GM12878 (cell line): ENCODE measurements at regions not wholly inside any gene's neighbourhood (a gene's known extent, or its start where the extent isn't known, plus 50 kb on each side); places are given as distances from the start of the nearest gene placed in this dataset.

Source experiments
- ATAC-seq: fragments of 200-7000 bp; cut with Tn5 transposase; 3 replicates; pipeline ENCODE4 v1.9.1; 2020; ENCODE audit warnings: mild to moderate bottlenecking, moderate library complexity
- BruUV-seq: library from RNA; stranded (reverse); fragments of 400-500 nt; replicated peaks from 2 replicates; lab custom pipeline; 2021; lab: Mats Ljungman, UMichigan
- CTCF ChIA-PET: fragments of 300-600 bp; sonication (Branson Sonifier 250); formaldehyde crosslinking; extraction: SDS; loops from one replicate; lab custom pipeline; 2021; ENCODE audit warnings: inconsistent platforms; lab: Yijun Ruan, JAX
- POLR2A ChIA-PET: fragments of 350-600 bp; formaldehyde crosslinking; extraction: SDS; loops from one replicate; lab custom pipeline; 2021; ENCODE audit warnings: inconsistent platforms; lab: Charles Lee
- RAD21 ChIA-PET: fragments of 300-600 bp; sonication (Branson Sonifier 250); formaldehyde crosslinking; loops from one replicate; lab custom pipeline; 2023; ENCODE audit warnings: antibody characterized with exemption; ENCODE audit not compliant: unreplicated experiment; lab: Charles Lee
- SMC1A ChIA-PET: fragments of 300-600 bp; sonication (Branson Sonifier 250); formaldehyde crosslinking; loops from one replicate; lab custom pipeline; 2023; ENCODE audit not compliant: unreplicated experiment, uncharacterized antibody; lab: Charles Lee
- DNase-seq: peaks from one replicate; pipeline ENCODE4 v3.0.0-alpha.2; 2011; ENCODE audit warnings: low read depth, low spot score
- FAIRE-seq: peaks from 3 replicates; lab custom pipeline; 2011; peaks lifted over from hg19 to GRCh38; lab: Jason Lieb, UNC
- H2AFZ ChIP-seq: 2 replicates; pipeline ENCODE4 v1.6.0; 2011; ENCODE audit warnings: low read depth, low read length, control low read depth; ENCODE audit not compliant: control insufficient read depth
- H3K27ac ChIP-seq: 2 replicates; pipeline ENCODE4 v1.5.1; 2011; ENCODE audit warnings: control low read depth; ENCODE audit not compliant: control insufficient read depth, insufficient read depth
- H3K27me3 ChIP-seq, 2 experiments: replicated peaks in 1 of 2; 2 replicates each; pipeline versions ENCODE4 v1.6.0 to v1.6.1; 2011; ENCODE audit warnings: low read length in 1 of 2; ENCODE audit not compliant: control insufficient read depth in 2 of 2, insufficient read depth in 2 of 2
- H3K36me3 ChIP-seq, 2 experiments: 2 replicates each; pipeline ENCODE4 v1.5.1; 2011; ENCODE audit warnings: low read length in 1 of 2; ENCODE audit not compliant: control insufficient read depth in 2 of 2, insufficient read depth in 2 of 2
- H3K4me1 ChIP-seq: 2 replicates; pipeline ENCODE4 v1.6.1; 2011; ENCODE audit warnings: mild to moderate bottlenecking, low read length, moderate library complexity, mixed read lengths; ENCODE audit not compliant: control insufficient read depth, insufficient read depth
- H3K4me2 ChIP-seq: 2 replicates; pipeline ENCODE4 v1.6.0; 2011; ENCODE audit warnings: control low read depth; ENCODE audit not compliant: control insufficient read depth, insufficient read depth
- H3K4me3 ChIP-seq: fragments of 200-600 bp; sonication (generic); 2 replicates; pipeline ENCODE4 v1.5.1; 2016
- H3K79me2 ChIP-seq: 2 replicates; pipeline ENCODE4 v1.6.0; 2011; ENCODE audit warnings: low read length; ENCODE audit not compliant: control insufficient read depth, insufficient read depth
- H3K9ac ChIP-seq: 2 replicates; pipeline ENCODE4 v1.8.0; 2011; ENCODE audit warnings: low read length, control low read depth, mixed read lengths; ENCODE audit not compliant: control insufficient read depth, insufficient read depth
- H3K9me3 ChIP-seq: replicated peaks from 3 replicates; pipeline ENCODE4 v1.5.1; 2011; ENCODE audit warnings: mild to moderate bottlenecking, low read length; ENCODE audit not compliant: control insufficient read depth, insufficient read depth
- H4K20me1 ChIP-seq: 2 replicates; pipeline ENCODE4 v1.6.0; 2011; ENCODE audit not compliant: control insufficient read depth, insufficient read depth
- ATF7 ChIP-seq: fragments of 450-650 bp; IDR thresholded peaks from 2 replicates; pipeline ENCODE4 v1.6.1; 2016; ENCODE audit warnings: low read depth, mild to moderate bottlenecking
- CREM ChIP-seq: IDR thresholded peaks from 2 replicates; pipeline ENCODE4 v1.6.1; 2014; ENCODE audit warnings: antibody characterized with exemption, low read depth
- HCFC1 ChIP-seq: fragments of 150-350 bp; IDR thresholded peaks from 2 replicates; pipeline ENCODE4 v1.6.1; 2014; ENCODE audit warnings: low read length
- NKRF ChIP-seq: fragments of 450-650 bp; conservative IDR thresholded peaks from 2 replicates; pipeline ENCODE4 v1.6.1; 2017; ENCODE audit warnings: mild to moderate bottlenecking, moderate library complexity
- PBX3 ChIP-seq: IDR thresholded peaks from 2 replicates; pipeline ENCODE4 v1.6.1; 2011; ENCODE audit warnings: mild to moderate bottlenecking, low read depth, low read length, moderate library complexity; ENCODE audit not compliant: insufficient replicate concordance
- ZNF687 ChIP-seq: fragments of 450-650 bp; IDR thresholded peaks from 2 replicates; pipeline ENCODE4 v1.6.1; 2017; ENCODE audit warnings: mild to moderate bottlenecking, moderate library complexity
- WGBS: methylation state at CpG from one replicate; pipeline ENCODE4 v1.1.6; 2016; ENCODE audit warnings: low lambda C conversion rate; ENCODE audit not compliant: insufficient replicate concordance, insufficient coverage; ENCODE audit errors: missing lambda C conversion rate; 5-methylcytosine and 5-hydroxymethylcytosine counted together
- in situ Hi-C: fragments of 300-500 bp; cut with MboI; formaldehyde crosslinking; loops from 9 replicates; pipeline ENCODE4 v1.14.3; 2018; ENCODE audit warnings: mixed read lengths
- intact Hi-C: fragments of 100-400 bp; cut with micrococcal nuclease; formaldehyde crosslinking; loops from one replicate; pipeline ENCODE4 v1.14.2; 2022; ENCODE audit not compliant: unreplicated experiment

GRCh38 chr12:93079271-93079670 lies 150.2 kb upstream of the EEA1 start:
- in situ Hi-C loops, result no loop called here
- ChIA-PET RAD21 (no interaction called here), SMC1A (interaction anchor here (1.2 to 2.2 kb wide), 2 partner anchors 15 to 318 kb away, joined by 3 to 9 read pairs; no protein-coding TSS in a partner anchor)

More at GRCh38 chr12:93079271-93079670, 150.2 kb upstream of the EEA1 start:
- Histone ChIP-seq H3K4me1 (no peaks in the 10 kb centered on the region), H3K36me3 (no peaks in the 10 kb centered on the region), H3K27me3 (no peaks in the 10 kb centered on the region), H3K79me2 (no peaks in the 10 kb centered on the region), H2AFZ (no peak overlapping the region), H3K9ac (no peak overlapping the region), H3K27ac (no peak overlapping the region), H3K4me3 (no peak overlapping the region), H3K4me2 (no peak overlapping the region), H3K9me3 (no peaks in the 10 kb centered on the region; the same call in 2 of the 3 replicates), H4K20me1 (no peaks in the 10 kb centered on the region)
- no peak for DNase-seq
- no TSS peak for BruUV-seq
- intact Hi-C loops, result no loop called here
- FAIRE-seq, result no peak
- ChIA-PET POLR2A (no interaction called here), CTCF (no interaction called here)
- 74% methylated on average over 3 of the region's 3 CpGs for WGBS
- ATAC-seq, result no peak
- TF ChIP-seq CREM (no peak), ATF7 (no peak), ZNF687 (no peak), NKRF (no peak), HCFC1 (no peak), PBX3 (no peak)
